Right lobe of liver (tissue), 4 donors: ENCODE measurements at regions not wholly inside any gene's neighbourhood (a gene's known extent, or its start where the extent isn't known, plus 50 kb on each side); places are given as distances from the start of the nearest gene placed in this dataset.

ENCODE experiments used
- POLR2A ChIP-seq: fragments of 450-650 bp; IDR thresholded peaks from one replicate; pipeline ENCODE4 v1.6.1; 2017; ENCODE audit warnings: antibody characterized with exemption, mild to moderate bottlenecking
- TF ChIP-seq, protein P1 (sequence below), 4 donors: fragments of 200-600 bp in 3 of 4; fragments of 450-650 bp in 1 of 4; IDR thresholded peaks; one replicate each; pipeline versions ENCODE4 v1.5.1 to v1.8.0; 2016 to 2022; ENCODE audit warnings: antibody characterized with exemption in 4 of 4, mild to moderate bottlenecking in 2 of 4
- donor health status: DM: no; HTN: no; CAD: no.
- donor health status: DM: no; HTN: no; CAD: no.
- donor health status: DM: no; HTN: yes; CAD: no.

GRCh38 chr15:69719527-69720240, 267.1 kb downstream of the RPLP1 start:
- TF ChIP-seq, protein P1, sequence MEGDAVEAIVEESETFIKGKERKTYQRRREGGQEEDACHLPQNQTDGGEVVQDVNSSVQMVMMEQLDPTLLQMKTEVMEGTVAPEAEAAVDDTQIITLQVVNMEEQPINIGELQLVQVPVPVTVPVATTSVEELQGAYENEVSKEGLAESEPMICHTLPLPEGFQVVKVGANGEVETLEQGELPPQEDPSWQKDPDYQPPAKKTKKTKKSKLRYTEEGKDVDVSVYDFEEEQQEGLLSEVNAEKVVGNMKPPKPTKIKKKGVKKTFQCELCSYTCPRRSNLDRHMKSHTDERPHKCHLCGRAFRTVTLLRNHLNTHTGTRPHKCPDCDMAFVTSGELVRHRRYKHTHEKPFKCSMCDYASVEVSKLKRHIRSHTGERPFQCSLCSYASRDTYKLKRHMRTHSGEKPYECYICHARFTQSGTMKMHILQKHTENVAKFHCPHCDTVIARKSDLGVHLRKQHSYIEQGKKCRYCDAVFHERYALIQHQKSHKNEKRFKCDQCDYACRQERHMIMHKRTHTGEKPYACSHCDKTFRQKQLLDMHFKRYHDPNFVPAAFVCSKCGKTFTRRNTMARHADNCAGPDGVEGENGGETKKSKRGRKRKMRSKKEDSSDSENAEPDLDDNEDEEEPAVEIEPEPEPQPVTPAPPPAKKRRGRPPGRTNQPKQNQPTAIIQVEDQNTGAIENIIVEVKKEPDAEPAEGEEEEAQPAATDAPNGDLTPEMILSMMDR (IDR thresholded peaks at IDR 0.05) = no peak
- TF ChIP-seq POLR2A = no peak
